ENCODE measurements at regions not wholly inside any gene's neighbourhood (a gene's known extent, or its start where the extent isn't known, plus 50 kb on each side); places are given as distances from the start of the nearest gene placed in this dataset.

DNA sequence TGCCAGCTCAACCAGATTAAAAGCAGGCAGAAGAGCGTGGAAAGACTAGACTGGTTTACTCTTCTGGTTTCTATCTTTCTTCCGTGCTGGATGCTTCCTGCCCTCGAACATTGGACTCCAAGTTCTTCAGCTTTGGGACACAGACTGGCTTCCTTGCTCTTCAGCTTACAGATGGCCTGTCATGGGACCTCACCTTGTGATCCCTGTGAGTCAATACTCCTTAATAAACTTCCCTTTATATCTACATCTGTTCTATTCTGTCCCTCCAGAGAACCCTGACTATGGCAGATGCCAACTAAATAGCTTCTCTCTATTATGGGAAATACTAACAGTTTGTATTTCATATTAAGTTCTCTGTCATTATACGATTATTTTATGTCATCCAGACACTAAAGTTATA is 609.1 kb downstream of the LMO7 start:
- TF ChIP-seq, protein P1, sequence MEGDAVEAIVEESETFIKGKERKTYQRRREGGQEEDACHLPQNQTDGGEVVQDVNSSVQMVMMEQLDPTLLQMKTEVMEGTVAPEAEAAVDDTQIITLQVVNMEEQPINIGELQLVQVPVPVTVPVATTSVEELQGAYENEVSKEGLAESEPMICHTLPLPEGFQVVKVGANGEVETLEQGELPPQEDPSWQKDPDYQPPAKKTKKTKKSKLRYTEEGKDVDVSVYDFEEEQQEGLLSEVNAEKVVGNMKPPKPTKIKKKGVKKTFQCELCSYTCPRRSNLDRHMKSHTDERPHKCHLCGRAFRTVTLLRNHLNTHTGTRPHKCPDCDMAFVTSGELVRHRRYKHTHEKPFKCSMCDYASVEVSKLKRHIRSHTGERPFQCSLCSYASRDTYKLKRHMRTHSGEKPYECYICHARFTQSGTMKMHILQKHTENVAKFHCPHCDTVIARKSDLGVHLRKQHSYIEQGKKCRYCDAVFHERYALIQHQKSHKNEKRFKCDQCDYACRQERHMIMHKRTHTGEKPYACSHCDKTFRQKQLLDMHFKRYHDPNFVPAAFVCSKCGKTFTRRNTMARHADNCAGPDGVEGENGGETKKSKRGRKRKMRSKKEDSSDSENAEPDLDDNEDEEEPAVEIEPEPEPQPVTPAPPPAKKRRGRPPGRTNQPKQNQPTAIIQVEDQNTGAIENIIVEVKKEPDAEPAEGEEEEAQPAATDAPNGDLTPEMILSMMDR (IDR thresholded peaks at IDR 0.05; ENCODE audit: low read depth, low read length) = no peak
- no peak for TF ChIP-seq MYC (IDR thresholded peaks at IDR 0.05; ENCODE audit: low read depth, low read length)
- TF ChIP-seq POLR2A (IDR thresholded peaks at IDR 0.05; ENCODE audit: extremely low read depth, insufficient read length) = no peak
- TF ChIP-seq, protein P2, sequence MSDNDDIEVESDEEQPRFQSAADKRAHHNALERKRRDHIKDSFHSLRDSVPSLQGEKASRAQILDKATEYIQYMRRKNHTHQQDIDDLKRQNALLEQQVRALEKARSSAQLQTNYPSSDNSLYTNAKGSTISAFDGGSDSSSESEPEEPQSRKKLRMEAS (IDR thresholded peaks at IDR 0.05; ENCODE audit: low read depth, low read length) = no peak
